SK-N-MC (cell line): ENCODE measurements at regions not wholly inside any gene's neighbourhood (a gene's known extent, or its start where the extent isn't known, plus 50 kb on each side); places are given as distances from the start of the nearest gene placed in this dataset.

Source experiments
- EZH2 ChIP-seq: fragments of 200-600 bp; sonication (generic); IDR thresholded peaks from one replicate; pipeline ENCODE4 v1.6.1; 2017; ENCODE audit warnings: antibody characterized with exemption
- POLR2AphosphoS5 ChIP-seq: IDR thresholded peaks from 2 replicates; pipeline ENCODE4 v1.6.1; 2012; ENCODE audit warnings: mild to moderate bottlenecking, low read depth, low read length, borderline replicate concordance

DNA sequence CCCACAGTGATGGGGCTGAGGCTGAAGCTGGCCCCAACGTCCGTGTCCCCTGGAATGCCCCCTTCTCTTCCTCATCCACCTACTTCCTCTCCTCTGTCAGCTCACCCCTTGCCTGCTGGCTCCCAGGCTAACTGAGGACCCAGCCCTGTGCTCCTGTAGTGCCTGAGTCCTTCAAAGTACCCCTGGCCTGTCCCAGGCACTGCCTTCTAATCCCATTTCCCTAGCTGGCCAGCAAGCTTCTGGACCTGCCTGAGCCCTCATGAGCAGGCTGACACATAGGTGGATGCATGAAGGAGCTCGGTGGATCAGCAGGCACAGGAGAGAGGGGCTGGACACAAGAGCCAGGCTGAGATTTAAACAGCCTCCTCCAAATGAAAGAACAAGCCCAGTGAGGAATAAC is 650.8 kb downstream of the NPHP4 start:
- TF ChIP-seq EZH2 (no peak), POLR2AphosphoS5 (no peak)
